HG02798 (cell line): ENCODE measurements at regions not wholly inside any gene's neighbourhood (a gene's known extent, or its start where the extent isn't known, plus 50 kb on each side); places are given as distances from the start of the nearest gene placed in this dataset.

Source experiments
- ATAC-seq: cut with Tn5 transposase; IDR thresholded peaks from one replicate; pipeline ENCODE4 v1.9.1; 2021; ENCODE audit warnings: mild to moderate bottlenecking; ENCODE audit not compliant: unreplicated experiment, poor library complexity

GRCh38 chr5:157915638-157916037 is 56.7 kb upstream of the CLINT1 start:
- no peak for ATAC-seq

GRCh38 chr5:157914151-157914788 is 55.3 kb upstream of the CLINT1 start:
- ATAC-seq, result no peak

GRCh38 chr5:157913575-157913974 is 54.6 kb upstream of the CLINT1 start:
- no peak for ATAC-seq

- ATAC-seq, result peak; percentile 88
These were observed 53.8 kb upstream of the CLINT1 start for GRCh38 chr5:157912621-157913325.

- ATAC-seq, result no peak
These were observed 52.6 kb upstream of the CLINT1 start for GRCh38 chr5:157911568-157911967.
